ENCODE measurements at regions not wholly inside any gene's neighbourhood (a gene's known extent, or its start where the extent isn't known, plus 50 kb on each side); places are given as distances from the start of the nearest gene placed in this dataset.

DNA sequence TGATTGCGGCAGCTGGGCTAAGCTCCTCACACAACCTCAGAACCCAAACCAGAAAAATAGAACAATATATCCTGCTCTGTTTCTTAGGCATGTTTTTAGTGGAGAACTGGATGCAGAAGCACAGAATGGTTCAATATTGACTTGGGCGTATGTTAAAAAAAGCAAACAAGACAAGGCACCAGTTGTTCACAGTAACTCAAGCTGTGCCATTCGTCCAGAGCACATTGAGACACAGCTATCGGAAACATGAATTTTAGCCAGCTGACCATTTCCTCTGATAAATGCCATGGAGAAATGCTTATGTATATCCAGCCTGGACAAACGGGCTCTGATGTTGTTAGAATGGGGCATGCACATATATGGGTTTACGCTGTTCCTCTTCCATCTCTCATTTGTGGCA, 129.2 kb upstream of the PDZRN3 start:
- no peak overlapping the region for H3K27ac ChIP-seq (ENCODE audit: low read length)
- H3K4me3 ChIP-seq (ENCODE audit: low read length): no peak overlapping the region
- no peaks in the 10 kb centered on the region for H3K79me2 ChIP-seq (replicated peaks; ENCODE audit: insufficient read depth, low read length)
- no peak overlapping the region for H2AFZ ChIP-seq (ENCODE audit: low read depth, low read length)
- H3F3A ChIP-seq (ENCODE audit: insufficient read depth, low read length, poor library complexity, severe bottlenecking): no peaks in the 10 kb centered on the region
- no peaks in the 10 kb centered on the region for H3K36me3 ChIP-seq (ENCODE audit: insufficient read depth, low read length)
- H4K20me1 ChIP-seq (ENCODE audit: insufficient read depth): no peaks in the 10 kb centered on the region
- H3K9me3 ChIP-seq (ENCODE audit: low read length): peaks cover 4% of the 10 kb centered on the region
- H3K4me2 ChIP-seq (ENCODE audit: low read length): no peak overlapping the region
- TF ChIP-seq, protein P1, sequence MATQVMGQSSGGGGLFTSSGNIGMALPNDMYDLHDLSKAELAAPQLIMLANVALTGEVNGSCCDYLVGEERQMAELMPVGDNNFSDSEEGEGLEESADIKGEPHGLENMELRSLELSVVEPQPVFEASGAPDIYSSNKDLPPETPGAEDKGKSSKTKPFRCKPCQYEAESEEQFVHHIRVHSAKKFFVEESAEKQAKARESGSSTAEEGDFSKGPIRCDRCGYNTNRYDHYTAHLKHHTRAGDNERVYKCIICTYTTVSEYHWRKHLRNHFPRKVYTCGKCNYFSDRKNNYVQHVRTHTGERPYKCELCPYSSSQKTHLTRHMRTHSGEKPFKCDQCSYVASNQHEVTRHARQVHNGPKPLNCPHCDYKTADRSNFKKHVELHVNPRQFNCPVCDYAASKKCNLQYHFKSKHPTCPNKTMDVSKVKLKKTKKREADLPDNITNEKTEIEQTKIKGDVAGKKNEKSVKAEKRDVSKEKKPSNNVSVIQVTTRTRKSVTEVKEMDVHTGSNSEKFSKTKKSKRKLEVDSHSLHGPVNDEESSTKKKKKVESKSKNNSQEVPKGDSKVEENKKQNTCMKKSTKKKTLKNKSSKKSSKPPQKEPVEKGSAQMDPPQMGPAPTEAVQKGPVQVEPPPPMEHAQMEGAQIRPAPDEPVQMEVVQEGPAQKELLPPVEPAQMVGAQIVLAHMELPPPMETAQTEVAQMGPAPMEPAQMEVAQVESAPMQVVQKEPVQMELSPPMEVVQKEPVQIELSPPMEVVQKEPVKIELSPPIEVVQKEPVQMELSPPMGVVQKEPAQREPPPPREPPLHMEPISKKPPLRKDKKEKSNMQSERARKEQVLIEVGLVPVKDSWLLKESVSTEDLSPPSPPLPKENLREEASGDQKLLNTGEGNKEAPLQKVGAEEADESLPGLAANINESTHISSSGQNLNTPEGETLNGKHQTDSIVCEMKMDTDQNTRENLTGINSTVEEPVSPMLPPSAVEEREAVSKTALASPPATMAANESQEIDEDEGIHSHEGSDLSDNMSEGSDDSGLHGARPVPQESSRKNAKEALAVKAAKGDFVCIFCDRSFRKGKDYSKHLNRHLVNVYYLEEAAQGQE (IDR thresholded peaks at IDR 0.05; ENCODE audit: borderline replicate concordance): no peak
- TF ChIP-seq, protein P2, sequence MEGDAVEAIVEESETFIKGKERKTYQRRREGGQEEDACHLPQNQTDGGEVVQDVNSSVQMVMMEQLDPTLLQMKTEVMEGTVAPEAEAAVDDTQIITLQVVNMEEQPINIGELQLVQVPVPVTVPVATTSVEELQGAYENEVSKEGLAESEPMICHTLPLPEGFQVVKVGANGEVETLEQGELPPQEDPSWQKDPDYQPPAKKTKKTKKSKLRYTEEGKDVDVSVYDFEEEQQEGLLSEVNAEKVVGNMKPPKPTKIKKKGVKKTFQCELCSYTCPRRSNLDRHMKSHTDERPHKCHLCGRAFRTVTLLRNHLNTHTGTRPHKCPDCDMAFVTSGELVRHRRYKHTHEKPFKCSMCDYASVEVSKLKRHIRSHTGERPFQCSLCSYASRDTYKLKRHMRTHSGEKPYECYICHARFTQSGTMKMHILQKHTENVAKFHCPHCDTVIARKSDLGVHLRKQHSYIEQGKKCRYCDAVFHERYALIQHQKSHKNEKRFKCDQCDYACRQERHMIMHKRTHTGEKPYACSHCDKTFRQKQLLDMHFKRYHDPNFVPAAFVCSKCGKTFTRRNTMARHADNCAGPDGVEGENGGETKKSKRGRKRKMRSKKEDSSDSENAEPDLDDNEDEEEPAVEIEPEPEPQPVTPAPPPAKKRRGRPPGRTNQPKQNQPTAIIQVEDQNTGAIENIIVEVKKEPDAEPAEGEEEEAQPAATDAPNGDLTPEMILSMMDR (IDR thresholded peaks at IDR 0.05; ENCODE audit: poor library complexity, severe bottlenecking): no peak
- TF ChIP-seq EP300 (conservative IDR thresholded peaks at IDR 0.05; ENCODE audit: poor library complexity, severe bottlenecking) (no peak), MXI1 (conservative IDR thresholded peaks at IDR 0.05; ENCODE audit: poor library complexity, severe bottlenecking) (no peak), SMC3 (conservative IDR thresholded peaks at IDR 0.05; ENCODE audit: poor library complexity) (no peak), EZH2 (IDR thresholded peaks at IDR 0.05; ENCODE audit: borderline replicate concordance, insufficient read depth, low read length, poor library complexity, severe bottlenecking) (no peak), POLR2AphosphoS5 (IDR thresholded peaks at IDR 0.05) (no peak), TAF1 (IDR thresholded peaks at IDR 0.05; ENCODE audit: low read depth) (no peak)
- H3K9ac ChIP-seq (ENCODE audit: low read length): no peak overlapping the region
- no peaks in the 10 kb centered on the region for H3K9me2 ChIP-seq (ENCODE audit: insufficient read depth, low read length)
- no peaks in the 10 kb centered on the region for H3K27me3 ChIP-seq (ENCODE audit: insufficient read depth, low read depth, low read length)

DNA sequence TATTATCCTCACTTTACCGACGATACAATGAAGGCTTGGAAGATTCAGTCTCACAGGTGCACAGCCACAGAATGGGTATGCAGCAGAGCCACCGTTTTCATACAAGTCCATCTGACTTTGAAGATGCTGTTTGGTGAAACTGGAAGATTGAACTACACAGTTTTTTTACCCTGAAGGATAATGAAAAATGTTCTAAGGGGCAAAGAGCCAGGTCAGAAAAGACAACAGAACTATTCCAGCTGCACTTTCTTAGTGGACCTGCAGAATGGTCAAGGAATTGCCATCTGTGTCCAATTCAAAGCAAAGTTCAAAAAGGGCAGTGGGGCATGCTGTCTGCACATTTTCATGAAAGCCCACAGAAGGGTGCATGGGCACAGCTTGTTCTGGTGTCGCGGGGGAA, 127.6 kb upstream of the PDZRN3 start:
- Histone ChIP-seq H3F3A (ENCODE audit: insufficient read depth, low read length, poor library complexity, severe bottlenecking) (no peaks in the 10 kb centered on the region), H3K4me2 (ENCODE audit: low read length) (no peak overlapping the region), H3K36me3 (ENCODE audit: insufficient read depth, low read length) (no peaks in the 10 kb centered on the region), H3K79me2 (replicated peaks; ENCODE audit: insufficient read depth, low read length) (no peaks in the 10 kb centered on the region), H3K9me3 (ENCODE audit: low read length) (peaks cover 4% of the 10 kb centered on the region), H2AFZ (ENCODE audit: low read depth, low read length) (no peak overlapping the region), H3K27ac (ENCODE audit: low read length) (no peak overlapping the region), H3K27me3 (ENCODE audit: insufficient read depth, low read depth, low read length) (no peaks in the 10 kb centered on the region), H3K9me2 (ENCODE audit: insufficient read depth, low read length) (no peaks in the 10 kb centered on the region), H4K20me1 (ENCODE audit: insufficient read depth) (no peaks in the 10 kb centered on the region), H3K9ac (ENCODE audit: low read length) (no peak overlapping the region), H3K4me3 (ENCODE audit: low read length) (no peak overlapping the region)
- TF ChIP-seq, protein P2 (IDR thresholded peaks at IDR 0.05; ENCODE audit: poor library complexity, severe bottlenecking): no peak
- TF ChIP-seq MXI1 (conservative IDR thresholded peaks at IDR 0.05; ENCODE audit: poor library complexity, severe bottlenecking) (no peak), POLR2AphosphoS5 (IDR thresholded peaks at IDR 0.05) (no peak), RAD21 (conservative IDR thresholded peaks at IDR 0.05) (no peak), EP300 (conservative IDR thresholded peaks at IDR 0.05; ENCODE audit: poor library complexity, severe bottlenecking) (no peak), EZH2 (IDR thresholded peaks at IDR 0.05; ENCODE audit: borderline replicate concordance, insufficient read depth, low read length, poor library complexity, severe bottlenecking) (no peak), TAF1 (IDR thresholded peaks at IDR 0.05; ENCODE audit: low read depth) (no peak)
- TF ChIP-seq, protein P1 (IDR thresholded peaks at IDR 0.05; ENCODE audit: borderline replicate concordance): no peak
